Muscle layer of colon (tissue), 2 donors: ENCODE measurements at regions not wholly inside any gene's neighbourhood (a gene's known extent, or its start where the extent isn't known, plus 50 kb on each side); places are given as distances from the start of the nearest gene placed in this dataset.
A peak's percentile ranks its signal among the peaks of the same experiment; 100 is the strongest.

Experiments
- H3K27ac ChIP-seq: one replicate; pipeline ENCODE4 v1.7.0; 2013; ENCODE audit warnings: low read depth, mild to moderate bottlenecking, low read length, moderate library complexity
- H3K27me3 ChIP-seq, 2 donors: one replicate each; pipeline ENCODE4 v1.7.0; 2013; ENCODE audit warnings: low read length in 2 of 2, mild to moderate bottlenecking in 2 of 2; ENCODE audit not compliant: insufficient read depth in 2 of 2, control insufficient read depth in 1 of 2
- H3K36me3 ChIP-seq: one replicate; pipeline ENCODE4 v1.7.0; 2013; ENCODE audit warnings: mild to moderate bottlenecking, low read length; ENCODE audit not compliant: insufficient read depth
- H3K4me1 ChIP-seq: one replicate; pipeline ENCODE4 v1.7.0; 2013; ENCODE audit warnings: mild to moderate bottlenecking, low read length; ENCODE audit not compliant: insufficient read depth
- H3K4me3 ChIP-seq, 2 donors: one replicate each; pipeline ENCODE4 v1.7.0; 2013; ENCODE audit warnings: low read length in 2 of 2, low read depth in 1 of 2, mild to moderate bottlenecking in 1 of 2, moderate library complexity in 1 of 2
- H3K9ac ChIP-seq: one replicate; pipeline ENCODE4 v1.7.0; 2013; ENCODE audit warnings: low read length
- H3K9me3 ChIP-seq: one replicate; pipeline ENCODE4 v1.7.0; 2013; ENCODE audit warnings: mild to moderate bottlenecking, low read length
- donor health status: abdominal sarcoma.
- donor health status: Adenocarcinoma of cecum.

- no peak overlapping the region for H3K9ac ChIP-seq
- no peaks in the 10 kb centered on the region for H3K27me3 ChIP-seq
- no peak overlapping the region for H3K27ac ChIP-seq
- H3K4me1 ChIP-seq = peaks cover 6% of the 10 kb centered on the region
- no peaks in the 10 kb centered on the region for H3K9me3 ChIP-seq
- no peaks in the 10 kb centered on the region for H3K36me3 ChIP-seq
- peak overlapping the region in 1 of 2 donors; percentile 24 for H3K4me3 ChIP-seq
Observed at GRCh38 chr2:206212673-206213513, 53.2 kb downstream of the EEF1B2 start.

GRCh38 chr2:206213514-206213845, 53.8 kb downstream of the EEF1B2 start:
- no peak overlapping the region for H3K27ac ChIP-seq

GRCh38 chr2:206217166-206217565, 57.3 kb upstream of the ZDBF2 start:
- H3K27ac ChIP-seq = no peak overlapping the region
- no peak overlapping the region for H3K9ac ChIP-seq
- H3K4me1 ChIP-seq = peaks cover 6% of the 10 kb centered on the region
- H3K4me3 ChIP-seq = no peak overlapping the region
- no peaks in the 10 kb centered on the region for H3K27me3 ChIP-seq
- H3K36me3 ChIP-seq = no peaks in the 10 kb centered on the region
- peaks cover 9% of the 10 kb centered on the region for H3K9me3 ChIP-seq

More at GRCh38 chr2:206213514-206213845, 53.8 kb downstream of the EEF1B2 start:
- Histone ChIP-seq H3K9ac (no peak overlapping the region), H3K36me3 (no peaks in the 10 kb centered on the region), H3K9me3 (no peaks in the 10 kb centered on the region), H3K4me1 (peaks cover 6% of the 10 kb centered on the region), H3K27me3 (no peaks in the 10 kb centered on the region), H3K4me3 (peak overlapping the region in 1 of 2 donors; percentile 24)

GRCh38 chr2:206217743-206218142, 56.7 kb upstream of the ZDBF2 start:
- H3K4me3 ChIP-seq = no peak overlapping the region
- H3K27me3 ChIP-seq = no peaks in the 10 kb centered on the region
- peaks cover 6% of the 10 kb centered on the region for H3K4me1 ChIP-seq
- H3K36me3 ChIP-seq = no peaks in the 10 kb centered on the region
- no peak overlapping the region for H3K9ac ChIP-seq
- peaks cover 9% of the 10 kb centered on the region for H3K9me3 ChIP-seq
- no peak overlapping the region for H3K27ac ChIP-seq

- Histone ChIP-seq H3K4me1 (peaks cover 3% of the 10 kb centered on the region), H3K4me3 (no peak overlapping the region), H3K9me3 (peaks cover 9% of the 10 kb centered on the region), H3K27me3 (no peaks in the 10 kb centered on the region), H3K36me3 (no peaks in the 10 kb centered on the region), H3K27ac (no peak overlapping the region), H3K9ac (no peak overlapping the region)
Observed at GRCh38 chr2:206218156-206218555, 56.3 kb upstream of the ZDBF2 start.

GRCh38 chr2:206218796-206219499, 55.5 kb upstream of the ZDBF2 start:
- Histone ChIP-seq H3K9me3 (peaks cover 9% of the 10 kb centered on the region), H3K4me3 (no peak overlapping the region), H3K9ac (no peak overlapping the region), H3K4me1 (no peaks in the 10 kb centered on the region), H3K36me3 (no peaks in the 10 kb centered on the region), H3K27me3 (no peaks in the 10 kb centered on the region), H3K27ac (no peak overlapping the region)

- no peaks in the 10 kb centered on the region for H3K27me3 ChIP-seq
Observed at GRCh38 chr2:206219957-206220356, 54.5 kb upstream of the ZDBF2 start.

GRCh38 chr2:206220997-206221396, 53.5 kb upstream of the ZDBF2 start:
- no peaks in the 10 kb centered on the region for H3K4me1 ChIP-seq
- H3K4me3 ChIP-seq = no peak overlapping the region
- no peak overlapping the region for H3K27ac ChIP-seq
- no peaks in the 10 kb centered on the region for H3K27me3 ChIP-seq
- peaks cover 9% of the 10 kb centered on the region for H3K9me3 ChIP-seq
- no peaks in the 10 kb centered on the region for H3K36me3 ChIP-seq
- no peak overlapping the region for H3K9ac ChIP-seq

More at GRCh38 chr2:206219957-206220356, 54.5 kb upstream of the ZDBF2 start:
- no peaks in the 10 kb centered on the region for H3K36me3 ChIP-seq
- H3K27ac ChIP-seq = no peak overlapping the region
- no peak overlapping the region for H3K4me3 ChIP-seq
- peaks cover 9% of the 10 kb centered on the region for H3K9me3 ChIP-seq
- no peaks in the 10 kb centered on the region for H3K4me1 ChIP-seq
- no peak overlapping the region for H3K9ac ChIP-seq
